ENCODE measurements at regions not wholly inside any gene's neighbourhood (a gene's known extent, or its start where the extent isn't known, plus 50 kb on each side); places are given as distances from the start of the nearest gene placed in this dataset.

- H3K4me3 ChIP-seq (ENCODE audit: low read depth, low read length), result no peak overlapping the region
- CTCF ChIA-PET, result no interaction called here
- DNase-seq (ENCODE audit: low read depth, low spot score), result no peak
- POLR2A ChIA-PET, result no interaction called here
- TF ChIP-seq CTCF (IDR thresholded peaks at IDR 0.05; ENCODE audit: insufficient read depth, low read length, missing control alignments), result no peak
These were observed 178.5 kb upstream of the ZBTB20 start for GRCh38 chr3:115325539-115325938.

GRCh38 chr3:115330430-115330829 lies 183.3 kb upstream of the ZBTB20 start:
- ChIA-PET CTCF (no interaction called here), POLR2A (no interaction called here)
- DNase-seq (ENCODE audit: low read depth, low spot score), result peak; percentile 14
- no peak overlapping the region for H3K4me3 ChIP-seq (ENCODE audit: low read depth, low read length)
- no peak for TF ChIP-seq CTCF (IDR thresholded peaks at IDR 0.05; ENCODE audit: insufficient read depth, low read length, missing control alignments)

GRCh38 chr3:115332998-115333397 lies 185.9 kb upstream of the ZBTB20 start:
- no peak overlapping the region for H3K4me3 ChIP-seq (ENCODE audit: low read depth, low read length)
- CTCF ChIA-PET, result no interaction called here
- TF ChIP-seq CTCF (IDR thresholded peaks at IDR 0.05; ENCODE audit: insufficient read depth, low read length, missing control alignments), result no peak
- DNase-seq (ENCODE audit: low read depth, low spot score), result no peak
- POLR2A ChIA-PET, result no interaction called here

GRCh38 chr3:115336836-115337235 lies 189.7 kb upstream of the ZBTB20 start:
- no peak for DNase-seq (ENCODE audit: low read depth, low spot score)
- H3K4me3 ChIP-seq (ENCODE audit: low read depth, low read length), result no peak overlapping the region
- no peak for TF ChIP-seq CTCF (IDR thresholded peaks at IDR 0.05; ENCODE audit: insufficient read depth, low read length, missing control alignments)
- ChIA-PET CTCF (no interaction called here), POLR2A (no interaction called here)

- POLR2A ChIA-PET, result no interaction called here
- no peak overlapping the region for H3K4me3 ChIP-seq (ENCODE audit: low read depth, low read length)
These were observed 193.5 kb upstream of the ZBTB20 start for GRCh38 chr3:115340586-115340985.

GRCh38 chr3:115341208-115341607 lies 194.1 kb upstream of the ZBTB20 start:
- no peak for TF ChIP-seq CTCF (IDR thresholded peaks at IDR 0.05; ENCODE audit: insufficient read depth, low read length, missing control alignments)
- ChIA-PET POLR2A (no interaction called here), CTCF (no interaction called here)
- no peak overlapping the region for H3K4me3 ChIP-seq (ENCODE audit: low read depth, low read length)
- peak; percentile 10 for DNase-seq (ENCODE audit: low read depth, low spot score)

More at GRCh38 chr3:115340586-115340985, 193.5 kb upstream of the ZBTB20 start:
- TF ChIP-seq CTCF (IDR thresholded peaks at IDR 0.05; ENCODE audit: insufficient read depth, low read length, missing control alignments), result no peak
- no peak for DNase-seq (ENCODE audit: low read depth, low spot score)
- CTCF ChIA-PET, result no interaction called here

Measured in AG04449 (cell line).